ENCODE measurements at regions not wholly inside any gene's neighbourhood (a gene's known extent, or its start where the extent isn't known, plus 50 kb on each side); places are given as distances from the start of the nearest gene placed in this dataset.
A peak's percentile ranks its signal among the peaks of the same experiment; 100 is the strongest.

- DNase-seq: no peak
These were observed 122.8 kb upstream of the MTNR1B start for GRCh38 chr11:92846491-92847125.

GRCh38 chr11:92848578-92848977 lies 120.9 kb upstream of the MTNR1B start:
- DNase-seq: no peak

- DNase-seq: no peak
These were observed 119.1 kb upstream of the MTNR1B start for GRCh38 chr11:92850296-92850826.

GRCh38 chr11:92852229-92852628 lies 117.2 kb upstream of the MTNR1B start:
- DNase-seq: no peak

- no peak for DNase-seq
These were observed 116.5 kb upstream of the MTNR1B start for GRCh38 chr11:92852946-92853345.

DNA sequence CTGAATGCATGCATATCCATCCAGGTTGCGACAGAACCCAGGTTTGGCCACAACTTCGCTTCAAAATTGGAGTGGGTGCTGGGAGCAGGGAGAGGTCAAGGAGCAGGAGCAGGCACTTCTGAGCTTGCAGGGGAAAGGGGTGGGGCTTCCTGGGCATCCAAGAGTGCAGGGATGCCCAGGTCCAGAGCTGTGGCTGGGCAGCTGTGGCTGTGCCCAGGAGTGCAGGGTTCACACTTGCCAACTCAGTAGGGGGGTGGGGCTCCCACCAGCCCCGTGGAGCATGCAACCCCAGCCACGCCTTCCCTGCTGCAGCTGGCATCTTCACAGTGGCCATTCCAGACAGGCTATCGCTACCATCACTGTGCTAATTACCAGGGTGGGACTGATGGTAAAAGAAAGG lies 115.3 kb upstream of the MTNR1B start:
- DNase-seq: no peak

GRCh38 chr11:92854952-92855351 lies 114.5 kb upstream of the MTNR1B start:
- DNase-seq: no peak

- DNase-seq: no peak
These were observed 113.6 kb upstream of the MTNR1B start for GRCh38 chr11:92855607-92856405.

GRCh38 chr11:92857407-92857806 lies 112.0 kb upstream of the MTNR1B start:
- no peak for DNase-seq

- DNase-seq: no peak
These were observed 110.2 kb upstream of the MTNR1B start for GRCh38 chr11:92859156-92859690.

- no peak for DNase-seq
These were observed 107.8 kb upstream of the MTNR1B start for GRCh38 chr11:92861634-92862033.

DNA sequence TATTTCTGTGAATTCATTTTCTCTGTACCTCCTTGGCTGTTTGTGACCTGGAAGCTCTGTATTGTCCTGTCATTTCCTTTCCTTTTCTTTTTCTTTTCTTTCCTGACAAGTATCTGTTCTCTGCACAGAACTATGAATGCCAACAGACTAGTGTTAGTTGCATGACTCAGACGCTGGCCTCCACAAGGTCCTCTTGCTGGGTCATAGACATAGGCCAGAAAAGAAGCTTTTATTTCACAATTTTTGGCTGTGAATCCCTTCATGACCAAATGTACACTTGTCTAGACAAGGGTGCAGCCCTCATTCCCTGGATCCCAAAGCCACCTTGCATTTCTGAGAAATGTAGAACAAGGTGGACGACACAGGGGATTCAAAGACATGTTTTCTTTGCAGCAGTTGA lies 104.1 kb upstream of the MTNR1B start:
- DNase-seq: no peak

- DNase-seq: no peak
These were observed 102.7 kb upstream of the MTNR1B start for GRCh38 chr11:92866679-92867282.

- DNase-seq: peak; percentile 21 to 51
These were observed 101.4 kb upstream of the MTNR1B start for GRCh38 chr11:92867913-92868619.

GRCh38 chr11:92869716-92870115 lies 99.7 kb upstream of the MTNR1B start:
- no peak for DNase-seq

GRCh38 chr11:92870196-92870832 lies 99.1 kb upstream of the MTNR1B start:
- no peak for DNase-seq

DNA sequence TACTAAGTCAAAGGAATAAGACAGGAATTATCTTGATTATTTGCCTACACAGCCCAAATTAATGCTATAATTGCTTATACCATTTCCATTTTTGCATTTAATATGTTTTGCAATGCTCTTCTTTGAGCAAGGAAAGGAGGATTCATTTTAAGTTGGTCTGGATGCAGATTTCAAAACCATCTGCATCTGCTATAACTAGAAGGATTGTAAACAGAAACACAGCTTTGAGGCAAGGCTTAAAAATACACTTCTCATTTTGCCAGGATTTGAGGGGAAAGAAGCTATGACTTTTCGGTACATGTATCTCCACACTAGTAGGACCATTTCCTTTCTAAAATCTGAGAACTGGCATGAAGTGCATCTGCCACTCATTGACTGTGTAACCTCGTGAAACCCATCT lies 95.9 kb upstream of the MTNR1B start:
- DNase-seq: no peak

DNA sequence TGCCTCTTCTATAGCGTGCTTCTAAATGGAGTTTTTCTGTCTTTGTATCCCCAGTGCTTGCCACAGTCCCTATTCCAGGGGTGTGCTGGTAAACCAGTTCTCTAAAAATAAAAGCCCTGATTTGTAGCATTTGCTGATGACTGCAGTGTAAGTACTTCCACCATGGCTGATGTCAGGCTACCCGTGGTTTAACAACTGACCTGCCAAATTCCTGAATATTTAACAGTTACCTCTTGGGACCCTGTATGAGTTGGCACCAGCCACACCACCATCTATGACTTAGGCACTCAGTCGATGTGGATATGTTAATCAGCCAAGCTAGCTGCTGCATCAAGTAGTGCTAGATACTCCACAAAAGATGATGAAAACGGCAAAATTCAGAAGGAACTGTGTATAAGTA lies 94.0 kb upstream of the MTNR1B start:
- DNase-seq: no peak

- no peak for DNase-seq
These were observed 90.4 kb upstream of the MTNR1B start for GRCh38 chr11:92879086-92879485.

DNA sequence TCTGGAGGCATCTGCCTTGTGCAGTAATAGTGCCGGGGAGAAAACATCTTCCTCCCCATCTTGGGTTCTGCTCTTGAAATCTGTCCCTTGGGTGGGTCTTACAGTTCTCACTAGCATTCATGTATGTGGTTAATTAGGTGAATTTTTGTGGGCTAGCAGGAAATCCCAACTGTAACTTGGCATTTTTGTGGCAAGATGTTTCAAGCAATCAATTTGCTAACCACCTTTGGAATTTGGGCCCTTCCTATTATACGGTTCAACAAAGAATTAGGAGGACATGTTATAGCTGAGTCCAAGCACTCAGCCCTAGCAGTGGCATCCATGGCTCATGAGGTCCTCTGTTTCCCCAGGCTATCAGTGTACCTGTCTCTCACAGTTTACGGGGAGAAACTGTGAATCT lies 89.1 kb upstream of the MTNR1B start:
- no peak for DNase-seq

DNA sequence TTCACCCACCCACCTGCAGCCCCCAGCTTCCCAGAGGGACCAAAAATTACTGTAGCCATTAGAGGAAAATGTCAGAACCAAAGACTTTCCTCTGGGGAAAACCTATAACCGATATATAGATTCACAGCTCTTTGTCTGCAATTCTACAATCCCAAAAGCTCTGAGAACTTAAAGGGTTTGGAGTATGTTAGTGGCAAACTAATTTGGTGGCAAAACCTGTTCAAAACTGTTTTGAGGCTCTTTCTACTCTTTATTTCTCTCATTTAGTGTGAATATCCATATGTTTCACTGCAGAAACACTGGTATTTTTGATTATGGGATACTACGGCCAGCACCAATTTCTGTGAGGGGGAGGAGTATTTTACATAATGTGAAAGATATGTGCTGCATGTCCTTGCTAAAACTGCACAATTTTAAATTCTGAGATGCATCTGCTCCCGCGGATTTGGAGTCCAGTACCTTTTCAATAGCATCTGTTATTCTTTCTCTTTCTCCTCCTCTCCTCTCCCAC lies 87.5 kb upstream of the MTNR1B start:
- DNase-seq: no peak
